Dendritic cell treated with granulocyte-macrophage colony-stimulating factor and Interleukin-4, amounts not matched to agents 40 ng/mL and 50 ng/mL, for 4 days (primary cell): ENCODE measurements at regions not wholly inside any gene's neighbourhood (a gene's known extent, or its start where the extent isn't known, plus 50 kb on each side); places are given as distances from the start of the nearest gene placed in this dataset.

Experiments used
- H3K27ac Mint-ChIP-seq: one replicate; pipeline ENCODE4 v1.8.0; 2022; ENCODE audit warnings: mild to moderate bottlenecking, mixed read lengths
- H3K27me3 Mint-ChIP-seq: one replicate; pipeline ENCODE4 v1.8.0; 2022; ENCODE audit warnings: mild to moderate bottlenecking, mixed read lengths
- H3K36me3 Mint-ChIP-seq: one replicate; pipeline ENCODE4 v1.8.0; 2022; ENCODE audit warnings: low read depth, mixed read lengths
- H3K4me1 Mint-ChIP-seq: one replicate; pipeline ENCODE4 v1.8.0; 2022; ENCODE audit warnings: low read depth, mixed read lengths
- H3K4me3 Mint-ChIP-seq: one replicate; pipeline ENCODE4 v1.8.0; 2022; ENCODE audit warnings: mild to moderate bottlenecking, moderate library complexity, mixed read lengths
- H3K9me3 Mint-ChIP-seq: one replicate; pipeline ENCODE4 v1.8.0; 2022; ENCODE audit warnings: mixed read lengths
- intact Hi-C: fragments of 100-400 bp; cut with micrococcal nuclease; formaldehyde crosslinking; loops from one replicate; pipeline ENCODE4 v1.15.0; 2022

- intact Hi-C loops: no loop called here
- peaks cover 23% of the 10 kb centered on the region for H3K9me3 Mint-ChIP-seq
- no peaks in the 10 kb centered on the region for H3K4me1 Mint-ChIP-seq
- no peak overlapping the region for H3K4me3 Mint-ChIP-seq
- H3K27ac Mint-ChIP-seq: no peak overlapping the region
- no peaks in the 10 kb centered on the region for H3K27me3 Mint-ChIP-seq
- H3K36me3 Mint-ChIP-seq: no peaks in the 10 kb centered on the region
Observed at GRCh38 chr4:160887668-160888067, 1276.1 kb downstream of the FSTL5 start.

- no peaks in the 10 kb centered on the region for H3K27me3 Mint-ChIP-seq
- no peaks in the 10 kb centered on the region for H3K36me3 Mint-ChIP-seq
- H3K4me1 Mint-ChIP-seq: no peaks in the 10 kb centered on the region
- no peak overlapping the region for H3K4me3 Mint-ChIP-seq
- intact Hi-C loops: no loop called here
- peaks cover 7% of the 10 kb centered on the region for H3K9me3 Mint-ChIP-seq
- no peak overlapping the region for H3K27ac Mint-ChIP-seq
Observed at GRCh38 chr4:160894128-160894527, 1269.7 kb downstream of the FSTL5 start.

GRCh38 chr4:160894809-160895208, 1269.0 kb downstream of the FSTL5 start:
- Mint-ChIP-seq H3K4me1 (no peaks in the 10 kb centered on the region), H3K36me3 (no peaks in the 10 kb centered on the region), H3K27ac (no peak overlapping the region), H3K27me3 (no peaks in the 10 kb centered on the region), H3K4me3 (no peak overlapping the region), H3K9me3 (peaks cover 7% of the 10 kb centered on the region)
- intact Hi-C loops: no loop called here

GRCh38 chr4:160927311-160927710, 1236.5 kb downstream of the FSTL5 start:
- no peaks in the 10 kb centered on the region for H3K36me3 Mint-ChIP-seq

GRCh38 chr4:160928482-160928881, 1235.3 kb downstream of the FSTL5 start:
- H3K36me3 Mint-ChIP-seq: no peaks in the 10 kb centered on the region
- no peaks in the 10 kb centered on the region for H3K27me3 Mint-ChIP-seq
- no peaks in the 10 kb centered on the region for H3K4me1 Mint-ChIP-seq
- H3K27ac Mint-ChIP-seq: no peak overlapping the region
- H3K4me3 Mint-ChIP-seq: no peak overlapping the region
- no peaks in the 10 kb centered on the region for H3K9me3 Mint-ChIP-seq
- intact Hi-C loops: no loop called here

More at GRCh38 chr4:160927311-160927710, 1236.5 kb downstream of the FSTL5 start:
- no peaks in the 10 kb centered on the region for H3K4me1 Mint-ChIP-seq
- H3K27me3 Mint-ChIP-seq: no peaks in the 10 kb centered on the region
- intact Hi-C loops: no loop called here
- H3K9me3 Mint-ChIP-seq: no peaks in the 10 kb centered on the region
- no peak overlapping the region for H3K27ac Mint-ChIP-seq
- no peak overlapping the region for H3K4me3 Mint-ChIP-seq

GRCh38 chr4:160947653-160948052, 1216.1 kb downstream of the FSTL5 start:
- H3K9me3 Mint-ChIP-seq: no peaks in the 10 kb centered on the region
- no peaks in the 10 kb centered on the region for H3K4me1 Mint-ChIP-seq
- no peak overlapping the region for H3K27ac Mint-ChIP-seq
- intact Hi-C loops: no loop called here
- no peaks in the 10 kb centered on the region for H3K36me3 Mint-ChIP-seq
- no peak overlapping the region for H3K4me3 Mint-ChIP-seq
- H3K27me3 Mint-ChIP-seq: no peaks in the 10 kb centered on the region

- intact Hi-C loops: no loop called here
- Mint-ChIP-seq H3K4me3 (no peak overlapping the region), H3K27ac (no peak overlapping the region), H3K36me3 (no peaks in the 10 kb centered on the region), H3K9me3 (no peaks in the 10 kb centered on the region), H3K27me3 (no peaks in the 10 kb centered on the region), H3K4me1 (no peaks in the 10 kb centered on the region)
Observed at GRCh38 chr4:160956875-160957274, 1206.9 kb downstream of the FSTL5 start.

- intact Hi-C loops: no loop called here
- H3K4me3 Mint-ChIP-seq: no peak overlapping the region
- no peaks in the 10 kb centered on the region for H3K9me3 Mint-ChIP-seq
- no peak overlapping the region for H3K27ac Mint-ChIP-seq
- no peaks in the 10 kb centered on the region for H3K4me1 Mint-ChIP-seq
- no peaks in the 10 kb centered on the region for H3K36me3 Mint-ChIP-seq
- no peaks in the 10 kb centered on the region for H3K27me3 Mint-ChIP-seq
Observed at GRCh38 chr4:160969925-160970324, 1193.9 kb downstream of the FSTL5 start.

- no peaks in the 10 kb centered on the region for H3K4me1 Mint-ChIP-seq
- H3K9me3 Mint-ChIP-seq: no peaks in the 10 kb centered on the region
- intact Hi-C loops: no loop called here
- H3K27me3 Mint-ChIP-seq: no peaks in the 10 kb centered on the region
- H3K36me3 Mint-ChIP-seq: no peaks in the 10 kb centered on the region
- no peak overlapping the region for H3K27ac Mint-ChIP-seq
- H3K4me3 Mint-ChIP-seq: no peak overlapping the region
Observed at GRCh38 chr4:160980091-160980490, 1183.7 kb downstream of the FSTL5 start.

- H3K9me3 Mint-ChIP-seq: no peaks in the 10 kb centered on the region
- no peak overlapping the region for H3K4me3 Mint-ChIP-seq
- intact Hi-C loops: no loop called here
- no peaks in the 10 kb centered on the region for H3K4me1 Mint-ChIP-seq
- H3K36me3 Mint-ChIP-seq: no peaks in the 10 kb centered on the region
- no peak overlapping the region for H3K27ac Mint-ChIP-seq
- no peaks in the 10 kb centered on the region for H3K27me3 Mint-ChIP-seq
Observed at GRCh38 chr4:160981083-160981482, 1182.7 kb downstream of the FSTL5 start.

- no peaks in the 10 kb centered on the region for H3K9me3 Mint-ChIP-seq
- H3K27me3 Mint-ChIP-seq: no peaks in the 10 kb centered on the region
- no peaks in the 10 kb centered on the region for H3K36me3 Mint-ChIP-seq
- no peak overlapping the region for H3K27ac Mint-ChIP-seq
- intact Hi-C loops: no loop called here
- H3K4me1 Mint-ChIP-seq: no peaks in the 10 kb centered on the region
- no peak overlapping the region for H3K4me3 Mint-ChIP-seq
Observed at GRCh38 chr4:160983035-160983434, 1180.8 kb downstream of the FSTL5 start.

- H3K4me3 Mint-ChIP-seq: no peak overlapping the region
- no peaks in the 10 kb centered on the region for H3K27me3 Mint-ChIP-seq
- H3K9me3 Mint-ChIP-seq: no peaks in the 10 kb centered on the region
- intact Hi-C loops: no loop called here
- no peaks in the 10 kb centered on the region for H3K4me1 Mint-ChIP-seq
- no peak overlapping the region for H3K27ac Mint-ChIP-seq
- H3K36me3 Mint-ChIP-seq: no peaks in the 10 kb centered on the region
Observed at GRCh38 chr4:161002386-161002785, 1161.4 kb downstream of the FSTL5 start.

- intact Hi-C loops: no loop called here
- H3K27me3 Mint-ChIP-seq: no peaks in the 10 kb centered on the region
- H3K4me3 Mint-ChIP-seq: no peak overlapping the region
- no peaks in the 10 kb centered on the region for H3K4me1 Mint-ChIP-seq
- no peaks in the 10 kb centered on the region for H3K9me3 Mint-ChIP-seq
- H3K27ac Mint-ChIP-seq: no peak overlapping the region
- no peaks in the 10 kb centered on the region for H3K36me3 Mint-ChIP-seq
Observed at GRCh38 chr4:161003418-161004057, 1160.3 kb downstream of the FSTL5 start.

GRCh38 chr4:161005746-161006145, 1158.1 kb downstream of the FSTL5 start:
- Mint-ChIP-seq H3K36me3 (no peaks in the 10 kb centered on the region), H3K4me3 (no peak overlapping the region), H3K27ac (no peak overlapping the region), H3K27me3 (no peaks in the 10 kb centered on the region), H3K4me1 (no peaks in the 10 kb centered on the region), H3K9me3 (no peaks in the 10 kb centered on the region)
- intact Hi-C loops: no loop called here

GRCh38 chr4:161008527-161008926, 1155.3 kb downstream of the FSTL5 start:
- Mint-ChIP-seq H3K27ac (no peak overlapping the region), H3K4me1 (no peaks in the 10 kb centered on the region), H3K36me3 (no peaks in the 10 kb centered on the region), H3K9me3 (no peaks in the 10 kb centered on the region), H3K4me3 (no peak overlapping the region), H3K27me3 (no peaks in the 10 kb centered on the region)
- intact Hi-C loops: no loop called here
